ENCODE measurements at regions not wholly inside any gene's neighbourhood (a gene's known extent, or its start where the extent isn't known, plus 50 kb on each side); places are given as distances from the start of the nearest gene placed in this dataset.

DNA sequence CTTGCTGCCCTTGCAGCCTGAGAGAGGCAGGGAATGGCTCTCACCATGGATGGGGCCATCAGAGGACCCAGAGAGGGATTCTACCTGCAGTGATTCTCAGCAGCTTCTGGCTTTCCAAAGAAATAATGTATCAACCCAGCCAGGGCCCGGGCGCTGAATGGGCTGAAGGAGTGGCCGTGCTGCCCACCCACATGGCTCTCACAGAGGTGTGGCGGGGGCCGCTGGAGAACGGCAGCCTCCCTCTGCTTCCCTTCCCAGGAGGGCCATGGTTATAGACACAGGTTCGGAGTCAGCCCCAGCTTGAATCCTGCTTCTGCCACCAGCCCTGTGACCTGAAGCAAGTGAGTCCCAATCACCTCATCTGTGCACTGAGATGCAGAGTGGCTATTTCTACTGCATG is 82.7 kb downstream of the THAP12 start:
- TF ChIP-seq, protein P1, sequence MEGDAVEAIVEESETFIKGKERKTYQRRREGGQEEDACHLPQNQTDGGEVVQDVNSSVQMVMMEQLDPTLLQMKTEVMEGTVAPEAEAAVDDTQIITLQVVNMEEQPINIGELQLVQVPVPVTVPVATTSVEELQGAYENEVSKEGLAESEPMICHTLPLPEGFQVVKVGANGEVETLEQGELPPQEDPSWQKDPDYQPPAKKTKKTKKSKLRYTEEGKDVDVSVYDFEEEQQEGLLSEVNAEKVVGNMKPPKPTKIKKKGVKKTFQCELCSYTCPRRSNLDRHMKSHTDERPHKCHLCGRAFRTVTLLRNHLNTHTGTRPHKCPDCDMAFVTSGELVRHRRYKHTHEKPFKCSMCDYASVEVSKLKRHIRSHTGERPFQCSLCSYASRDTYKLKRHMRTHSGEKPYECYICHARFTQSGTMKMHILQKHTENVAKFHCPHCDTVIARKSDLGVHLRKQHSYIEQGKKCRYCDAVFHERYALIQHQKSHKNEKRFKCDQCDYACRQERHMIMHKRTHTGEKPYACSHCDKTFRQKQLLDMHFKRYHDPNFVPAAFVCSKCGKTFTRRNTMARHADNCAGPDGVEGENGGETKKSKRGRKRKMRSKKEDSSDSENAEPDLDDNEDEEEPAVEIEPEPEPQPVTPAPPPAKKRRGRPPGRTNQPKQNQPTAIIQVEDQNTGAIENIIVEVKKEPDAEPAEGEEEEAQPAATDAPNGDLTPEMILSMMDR (IDR thresholded peaks at IDR 0.05; ENCODE audit: insufficient read depth, low read depth, low read length): no peak
- no peak for DNase-seq (ENCODE audit: low read depth)
- no peak overlapping the region for H3K4me3 ChIP-seq (ENCODE audit: low read depth, low read length)

DNA sequence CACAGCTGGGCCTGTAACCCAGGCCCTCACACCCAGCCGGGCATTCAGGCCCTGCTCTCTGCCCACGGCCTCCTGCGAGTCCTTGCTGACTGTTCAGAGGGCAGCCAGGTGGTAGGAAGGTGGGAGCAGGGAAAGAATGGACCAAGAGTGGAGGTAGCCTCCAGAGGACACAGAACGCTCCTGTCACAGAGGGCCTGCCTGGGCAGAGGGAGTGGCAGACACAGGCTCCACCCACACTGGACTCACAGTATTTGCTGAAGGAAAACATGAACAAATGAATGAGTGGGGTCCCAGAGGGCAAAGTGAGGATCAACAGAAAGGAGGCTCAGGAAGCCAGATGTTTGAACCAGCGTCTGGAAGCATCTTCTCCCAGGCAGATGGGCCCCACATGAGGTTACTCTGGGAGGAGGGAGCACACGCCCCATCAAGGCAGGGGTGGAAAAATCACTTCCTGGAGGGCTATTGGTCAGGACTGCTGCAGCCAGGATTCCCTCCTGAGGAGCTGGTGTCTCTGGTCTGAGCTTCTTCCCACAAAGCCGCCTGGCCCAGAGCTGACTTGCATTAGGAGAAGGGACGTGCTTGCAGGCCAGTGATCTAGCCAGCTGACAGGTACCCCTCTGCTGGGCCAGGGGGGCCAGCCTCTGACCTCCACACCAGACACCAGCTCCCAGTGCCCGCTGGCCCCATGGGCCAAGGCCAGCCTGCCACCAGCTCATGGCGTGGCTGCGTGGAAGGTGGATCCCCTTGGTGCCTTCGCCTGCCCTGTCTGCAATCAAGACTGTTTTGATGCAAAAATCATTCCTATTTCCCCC is 84.0 kb downstream of the THAP12 start:
- TF ChIP-seq, protein P1 (IDR thresholded peaks at IDR 0.05; ENCODE audit: insufficient read depth, low read depth, low read length): no peak
- DNase-seq (ENCODE audit: low read depth): no peak
- H3K4me3 ChIP-seq (ENCODE audit: low read depth, low read length): no peak overlapping the region

DNA sequence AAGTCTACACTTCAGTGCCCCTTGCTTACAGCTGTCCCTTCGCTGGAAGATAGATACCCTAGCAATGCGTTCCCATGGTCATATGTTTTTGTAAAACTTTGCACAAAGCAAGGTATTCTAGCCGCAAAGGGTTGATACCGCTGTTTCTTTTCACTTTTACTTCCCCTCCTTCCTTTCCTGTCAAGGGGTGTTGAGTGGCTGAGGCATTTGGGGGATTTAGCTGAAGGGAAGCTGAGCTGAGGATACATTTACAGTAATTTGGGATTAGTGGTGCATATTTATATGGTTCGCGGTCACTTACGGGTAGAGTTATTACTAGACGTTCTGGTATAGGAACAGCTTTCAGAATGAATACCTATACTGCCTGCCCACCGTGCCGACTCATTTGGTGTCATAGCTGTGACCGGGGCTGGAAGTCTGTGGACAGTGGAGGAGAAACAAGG is 86.9 kb upstream of the WNT11 start:
- TF ChIP-seq, protein P1 (IDR thresholded peaks at IDR 0.05; ENCODE audit: insufficient read depth, low read depth, low read length): no peak
- peak; percentile 20 for DNase-seq (ENCODE audit: low read depth)
- H3K4me3 ChIP-seq (ENCODE audit: low read depth, low read length): no peak overlapping the region

DNA sequence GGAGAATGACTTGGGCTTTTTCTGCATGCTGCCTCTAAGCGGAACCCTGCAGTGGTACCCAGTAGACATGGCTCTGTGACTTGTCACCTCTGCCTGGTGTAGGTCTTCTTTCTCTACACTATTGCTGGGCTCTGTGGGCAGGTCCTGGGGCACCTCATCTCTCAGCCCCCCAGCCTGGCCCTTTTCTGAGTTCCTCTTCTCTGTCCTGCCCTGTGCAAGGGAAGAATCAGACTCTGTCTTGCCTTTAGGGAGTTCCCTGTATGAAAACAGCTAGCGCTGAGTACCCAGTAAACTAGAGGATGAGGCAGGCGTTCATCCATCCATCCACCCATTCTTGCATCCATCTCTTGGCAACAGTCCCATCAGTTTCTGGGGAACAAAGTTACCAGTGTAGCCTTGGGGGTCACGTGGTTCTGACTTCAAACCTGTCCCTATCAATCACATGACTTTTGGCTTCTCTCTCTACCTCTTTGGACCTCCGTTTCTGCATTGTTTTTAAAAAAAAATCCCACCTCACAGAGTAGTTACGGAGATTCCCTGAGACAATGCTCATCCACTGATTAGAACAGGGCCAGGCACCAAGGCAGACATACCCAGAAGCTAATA is 86.4 kb upstream of the WNT11 start:
- H3K4me3 ChIP-seq (ENCODE audit: low read depth, low read length): no peak overlapping the region
- no peak for DNase-seq (ENCODE audit: low read depth)
- TF ChIP-seq, protein P1 (IDR thresholded peaks at IDR 0.05; ENCODE audit: insufficient read depth, low read depth, low read length): no peak

DNA sequence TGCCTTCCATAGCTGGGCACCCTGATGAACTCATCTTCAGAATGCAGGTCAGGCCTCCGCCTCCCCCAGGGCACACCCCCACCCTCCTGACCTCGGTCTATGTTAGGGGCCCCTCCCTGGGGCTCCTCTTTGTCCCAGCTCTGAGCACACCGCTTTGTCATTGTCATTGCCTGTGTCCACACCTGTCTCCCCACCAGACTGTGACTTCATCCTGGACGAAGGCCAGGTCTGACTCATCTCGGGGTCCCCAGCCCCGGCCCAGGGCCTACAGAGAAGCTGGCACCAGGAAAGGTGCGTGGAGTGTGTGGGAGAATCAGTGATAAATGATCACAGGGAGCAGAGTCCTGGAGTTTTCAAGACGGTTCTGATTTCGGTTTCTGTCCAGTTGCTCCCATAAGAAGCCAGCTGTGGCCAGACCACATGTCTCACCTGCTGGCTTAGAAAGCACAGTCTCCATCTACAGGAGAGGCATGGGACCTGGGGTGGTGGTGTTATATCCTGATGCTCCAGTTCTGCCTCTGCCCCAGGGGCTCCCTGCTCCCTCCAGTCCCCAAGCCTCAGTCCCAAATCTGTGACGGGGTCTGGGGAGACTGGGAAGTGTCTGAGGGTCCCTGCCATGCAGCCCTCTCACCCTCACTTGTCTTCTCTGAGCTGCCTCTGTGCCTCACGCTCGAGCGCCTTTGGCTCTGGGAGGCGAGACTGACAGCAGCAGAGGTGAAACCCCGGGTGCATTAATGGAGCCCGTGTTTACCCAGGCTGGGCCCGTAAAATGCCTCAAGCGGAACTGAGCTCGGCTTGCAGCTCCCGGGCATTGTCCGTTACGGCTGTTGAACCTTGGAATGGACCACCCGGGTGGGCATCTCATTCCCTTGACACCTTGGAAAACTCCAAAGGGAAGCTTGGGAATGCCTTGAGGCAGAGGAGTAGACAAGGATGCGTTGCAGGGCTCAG is 85.5 kb upstream of the WNT11 start:
- TF ChIP-seq, protein P1 (IDR thresholded peaks at IDR 0.05; ENCODE audit: insufficient read depth, low read depth, low read length): no peak
- H3K4me3 ChIP-seq (ENCODE audit: low read depth, low read length): no peak overlapping the region
- no peak for DNase-seq (ENCODE audit: low read depth)

DNA sequence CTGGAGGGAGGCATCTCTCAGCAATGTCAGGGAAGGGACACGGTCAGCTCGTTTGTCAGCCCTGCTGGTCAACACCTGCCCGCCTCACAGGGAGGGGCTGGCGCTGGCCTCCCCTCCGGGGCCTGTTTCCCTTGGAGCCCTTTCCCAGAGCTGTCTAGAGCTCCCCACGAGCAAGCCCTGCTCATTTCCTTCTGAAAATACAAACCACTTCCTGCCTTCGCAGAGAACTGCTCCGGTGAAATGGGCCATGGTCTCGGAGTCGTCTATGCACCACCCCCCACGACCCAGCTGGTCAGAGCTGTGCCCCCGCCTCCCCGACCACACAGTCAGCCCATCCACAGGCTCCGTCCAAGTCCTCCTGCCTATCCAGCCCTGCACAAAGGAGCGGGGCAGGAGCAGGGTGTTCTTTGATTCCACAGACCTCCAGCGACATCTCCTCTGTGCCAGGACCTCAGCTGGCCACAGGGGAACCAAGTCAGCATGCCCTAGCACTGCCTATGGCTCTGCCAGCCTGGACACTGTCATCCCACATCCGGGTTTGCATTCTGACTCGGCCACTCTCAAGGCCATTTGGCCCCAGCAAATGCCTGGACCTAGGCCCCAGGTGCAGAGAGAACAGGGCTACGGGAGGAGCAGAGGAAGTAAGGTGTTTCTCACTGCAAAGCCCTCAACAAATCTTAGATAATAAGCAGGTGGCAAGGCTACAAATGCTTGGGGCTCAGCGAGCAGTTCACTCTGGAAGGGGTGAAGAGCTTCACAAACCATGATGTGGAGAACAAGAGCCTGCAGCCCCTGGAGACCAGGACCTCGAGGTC is 82.1 kb upstream of the WNT11 start:
- TF ChIP-seq, protein P1 (IDR thresholded peaks at IDR 0.05; ENCODE audit: insufficient read depth, low read depth, low read length): no peak
- H3K4me3 ChIP-seq (ENCODE audit: low read depth, low read length): no peak overlapping the region
- no peak for DNase-seq (ENCODE audit: low read depth)
